ENCODE measurements at regions not wholly inside any gene's neighbourhood (a gene's known extent, or its start where the extent isn't known, plus 50 kb on each side); places are given as distances from the start of the nearest gene placed in this dataset.

GRCh38 chr1:53408013-53408754, 51.0 kb upstream of the DMRTB1 start:
- ChIA-PET CTCF (interaction anchor here (1.1 to 1.5 kb wide), 2 partner anchors 15 to 130 kb away, joined by 3 to 6 read pairs; no protein-coding TSS in a partner anchor), POLR2A (no interaction called here)
- TF ChIP-seq HDGF (IDR thresholded peaks at IDR 0.05; ENCODE audit: borderline replicate concordance) (no peak), CTBP1 (IDR thresholded peaks at IDR 0.05; ENCODE audit: borderline replicate concordance) (no peak), FOXA1 (IDR thresholded peaks at IDR 0.05) (no peak), NFRKB (IDR thresholded peaks at IDR 0.05) (no peak), L3MBTL2 (conservative IDR thresholded peaks at IDR 0.05) (no peak), FOXK2 (IDR thresholded peaks at IDR 0.05) (no peak), SP1 (IDR thresholded peaks at IDR 0.05) (no peak), PKNOX1 (IDR thresholded peaks at IDR 0.05) (no peak), ZNF384 (IDR thresholded peaks at IDR 0.05) (no peak), TARDBP (IDR thresholded peaks at IDR 0.05) (no peak), BHLHE40 (IDR thresholded peaks at IDR 0.05; ENCODE audit: borderline replicate concordance) (no peak), LEF1 (IDR thresholded peaks at IDR 0.05; ENCODE audit: borderline replicate concordance) (no peak), SUZ12 (IDR thresholded peaks at IDR 0.05) (no peak), ARNT (IDR thresholded peaks at IDR 0.05) (no peak), ELF4 (IDR thresholded peaks at IDR 0.05) (no peak), FOXM1 (IDR thresholded peaks at IDR 0.05; ENCODE audit: borderline replicate concordance) (no peak)
- no peak for DNase-seq (ENCODE audit: extremely low spot score)

GRCh38 chr1:53408755-53409129, 50.5 kb upstream of the DMRTB1 start:
- TF ChIP-seq SUZ12 (IDR thresholded peaks at IDR 0.05) (no peak), NFRKB (IDR thresholded peaks at IDR 0.05) (no peak), FOXA1 (IDR thresholded peaks at IDR 0.05) (no peak), HDGF (IDR thresholded peaks at IDR 0.05; ENCODE audit: borderline replicate concordance) (no peak), LEF1 (IDR thresholded peaks at IDR 0.05; ENCODE audit: borderline replicate concordance) (no peak), FOXM1 (IDR thresholded peaks at IDR 0.05; ENCODE audit: borderline replicate concordance) (no peak), ZNF384 (IDR thresholded peaks at IDR 0.05) (no peak), BHLHE40 (IDR thresholded peaks at IDR 0.05; ENCODE audit: borderline replicate concordance) (no peak), FOXK2 (IDR thresholded peaks at IDR 0.05) (no peak), PKNOX1 (IDR thresholded peaks at IDR 0.05) (no peak), TARDBP (IDR thresholded peaks at IDR 0.05) (no peak), ARNT (IDR thresholded peaks at IDR 0.05) (no peak), CTBP1 (IDR thresholded peaks at IDR 0.05; ENCODE audit: borderline replicate concordance) (no peak), SP1 (IDR thresholded peaks at IDR 0.05) (no peak), ELF4 (IDR thresholded peaks at IDR 0.05) (no peak), L3MBTL2 (conservative IDR thresholded peaks at IDR 0.05) (no peak)
- ChIA-PET POLR2A (no interaction called here), CTCF (interaction anchor here (1.1 to 1.5 kb wide), 2 partner anchors 15 to 130 kb away, joined by 3 to 6 read pairs; no protein-coding TSS in a partner anchor)
- DNase-seq (ENCODE audit: extremely low spot score): no peak

- ChIA-PET CTCF (interaction anchor here (1.1 to 1.5 kb wide), 2 partner anchors 16 to 131 kb away, joined by 3 to 6 read pairs; no protein-coding TSS in a partner anchor), POLR2A (no interaction called here)
- TF ChIP-seq PKNOX1 (IDR thresholded peaks at IDR 0.05) (no peak), HDGF (IDR thresholded peaks at IDR 0.05; ENCODE audit: borderline replicate concordance) (no peak), NFRKB (IDR thresholded peaks at IDR 0.05) (no peak), CTBP1 (IDR thresholded peaks at IDR 0.05; ENCODE audit: borderline replicate concordance) (no peak), FOXK2 (IDR thresholded peaks at IDR 0.05) (no peak), SP1 (IDR thresholded peaks at IDR 0.05) (no peak), L3MBTL2 (conservative IDR thresholded peaks at IDR 0.05) (no peak)
- DNase-seq (ENCODE audit: extremely low spot score): no peak
These were observed 50.0 kb upstream of the DMRTB1 start for GRCh38 chr1:53409233-53409632.
